Vagina (tissue), 2 donors: ENCODE measurements at regions not wholly inside any gene's neighbourhood (a gene's known extent, or its start where the extent isn't known, plus 50 kb on each side); places are given as distances from the start of the nearest gene placed in this dataset.

Experiments used
- CTCF ChIP-seq, 3 experiments: fragments of 450-650 bp in 2 of 3; fragments of 200-600 bp in 1 of 3; sonication (generic) in 1 of 3; IDR thresholded peaks; one replicate each; pipeline ENCODE4 v1.5.1; 2017 to 2019; ENCODE audit warnings: antibody characterized with exemption in 3 of 3, mild to moderate bottlenecking in 2 of 3, moderate library complexity in 2 of 3
- POLR2A ChIP-seq, 2 donors: fragments of 450-650 bp; IDR thresholded peaks; one replicate each; pipeline ENCODE4 v1.6.1; 2017; ENCODE audit warnings: antibody characterized with exemption in 2 of 2, mild to moderate bottlenecking in 2 of 2, moderate library complexity in 2 of 2
- POLR2AphosphoS5 ChIP-seq, 2 donors: sonication (generic); formaldehyde crosslinking; IDR thresholded peaks; one replicate each; pipeline ENCODE4 v1.9.0; 2017; ENCODE audit warnings: antibody characterized with exemption in 2 of 2, mild to moderate bottlenecking in 2 of 2, low read depth in 1 of 2; ENCODE audit not compliant: insufficient read depth in 1 of 2

GRCh38 chr1:56311766-56312165 lies 267.6 kb downstream of the PLPP3 start:
- TF ChIP-seq CTCF (IDR thresholded peaks at IDR 0.05): no peak
- no peak for TF ChIP-seq POLR2AphosphoS5 (IDR thresholded peaks at IDR 0.05; ENCODE audit: insufficient read depth in 1 of 2, low read depth in 1 of 2)
- TF ChIP-seq POLR2A (IDR thresholded peaks at IDR 0.05): no peak
